ENCODE measurements at regions not wholly inside any gene's neighbourhood (a gene's known extent, or its start where the extent isn't known, plus 50 kb on each side); places are given as distances from the start of the nearest gene placed in this dataset.
"Not testable (repeated sequence)": the region's sequence is repeated elsewhere in the genome, so short reads cannot be mapped to it uniquely, and the experiment has no call there.

GRCh38 chr2:4094743-4095142 lies 391.4 kb downstream of the DCDC2C start:
- no peak for DNase-seq (ENCODE audit: low read depth in 1 of 2, low spot score in 2 of 2)
- no peaks in the 10 kb centered on the region; the same call in 1 of the 2 replicates for H3K9me3 ChIP-seq (replicated peaks)
- H3K4me3 ChIP-seq: no peak overlapping the region
- H3K36me3 ChIP-seq: no peaks in the 10 kb centered on the region
- no peaks in the 10 kb centered on the region for H3K4me1 ChIP-seq (replicated peaks)
- H3K27ac ChIP-seq: no peak overlapping the region
- H3K27me3 ChIP-seq (replicated peaks): no peaks in the 10 kb centered on the region

- DNase-seq (ENCODE audit: low read depth in 1 of 2, low spot score in 2 of 2): no peak
- Histone ChIP-seq H3K27ac (no peak overlapping the region), H3K36me3 (no peaks in the 10 kb centered on the region), H3K4me1 (replicated peaks) (no peaks in the 10 kb centered on the region), H3K9me3 (replicated peaks) (no peaks in the 10 kb centered on the region; the same call in 1 of the 2 replicates), H3K4me3 (no peak overlapping the region), H3K27me3 (replicated peaks) (no peaks in the 10 kb centered on the region)
Measured at GRCh38 chr2:4096978-4097766, 393.8 kb downstream of the DCDC2C start.

- Histone ChIP-seq H3K27me3 (replicated peaks) (no peaks in the 10 kb centered on the region), H3K4me1 (replicated peaks) (no peaks in the 10 kb centered on the region), H3K9me3 (replicated peaks) (no peaks in the 10 kb centered on the region; the same call in 1 of the 2 replicates), H3K4me3 (no peak overlapping the region), H3K36me3 (no peaks in the 10 kb centered on the region), H3K27ac (no peak overlapping the region)
- no peak for DNase-seq (ENCODE audit: low read depth in 1 of 2, low spot score in 2 of 2)
Measured at GRCh38 chr2:4098137-4098536, 394.8 kb downstream of the DCDC2C start.

- H3K27me3 ChIP-seq (replicated peaks): no peaks in the 10 kb centered on the region
- no peak overlapping the region for H3K27ac ChIP-seq
- H3K4me1 ChIP-seq (replicated peaks): no peaks in the 10 kb centered on the region
- no peaks in the 10 kb centered on the region for H3K36me3 ChIP-seq
- no peak overlapping the region for H3K4me3 ChIP-seq
- no peak for DNase-seq (ENCODE audit: low read depth in 1 of 2, low spot score in 2 of 2)
- no peaks in the 10 kb centered on the region; the same call in 1 of the 2 replicates for H3K9me3 ChIP-seq (replicated peaks)
Measured at GRCh38 chr2:4101936-4102335, 398.6 kb downstream of the DCDC2C start.

GRCh38 chr2:4107179-4107578 lies 403.8 kb downstream of the DCDC2C start:
- H3K9me3 ChIP-seq (replicated peaks): no peaks in the 10 kb centered on the region; the same call in none of the 2 replicates
- no peak overlapping the region for H3K27ac ChIP-seq
- H3K27me3 ChIP-seq (replicated peaks): no peaks in the 10 kb centered on the region
- H3K4me3 ChIP-seq: no peak overlapping the region
- H3K4me1 ChIP-seq (replicated peaks): no peaks in the 10 kb centered on the region
- H3K36me3 ChIP-seq: no peaks in the 10 kb centered on the region
- DNase-seq (ENCODE audit: low read depth in 1 of 2, low spot score in 2 of 2): no peak

GRCh38 chr2:4110273-4110672 lies 406.9 kb downstream of the DCDC2C start:
- no peaks in the 10 kb centered on the region for H3K36me3 ChIP-seq
- no peak for DNase-seq (ENCODE audit: low read depth in 1 of 2, low spot score in 2 of 2)
- no peaks in the 10 kb centered on the region for H3K27me3 ChIP-seq (replicated peaks)
- H3K27ac ChIP-seq: no peak overlapping the region
- H3K9me3 ChIP-seq (replicated peaks): no peaks in the 10 kb centered on the region; the same call in none of the 2 replicates
- H3K4me3 ChIP-seq: no peak overlapping the region
- no peaks in the 10 kb centered on the region for H3K4me1 ChIP-seq (replicated peaks)

GRCh38 chr2:4115435-4115834 lies 412.1 kb downstream of the DCDC2C start:
- not testable (repeated sequence) for DNase-seq (ENCODE audit: low read depth in 1 of 2, low spot score in 2 of 2); H3K27me3 ChIP-seq (replicated peaks); H3K36me3 ChIP-seq; H3K9me3 ChIP-seq (replicated peaks); H3K4me1 ChIP-seq (replicated peaks); H3K4me3 ChIP-seq; H3K27ac ChIP-seq

- no peak for DNase-seq (ENCODE audit: low read depth in 1 of 2, low spot score in 2 of 2)
- H3K4me3 ChIP-seq: no peak overlapping the region
- no peaks in the 10 kb centered on the region for H3K4me1 ChIP-seq (replicated peaks)
Measured at GRCh38 chr2:4122726-4123125, 419.4 kb downstream of the DCDC2C start.

GRCh38 chr2:4130651-4131050 lies 427.3 kb downstream of the DCDC2C start:
- Histone ChIP-seq H3K27me3 (replicated peaks) (no peaks in the 10 kb centered on the region), H3K36me3 (no peaks in the 10 kb centered on the region), H3K4me1 (replicated peaks) (no peaks in the 10 kb centered on the region), H3K4me3 (no peak overlapping the region), H3K9me3 (replicated peaks) (peaks cover 10% of the 10 kb centered on the region), H3K27ac (no peak overlapping the region)
- DNase-seq (ENCODE audit: low read depth in 1 of 2, low spot score in 2 of 2): no peak

More at GRCh38 chr2:4122726-4123125, 419.4 kb downstream of the DCDC2C start:
- Histone ChIP-seq H3K27ac (no peak overlapping the region), H3K27me3 (replicated peaks) (no peaks in the 10 kb centered on the region), H3K9me3 (replicated peaks) (peaks cover 6% of the 10 kb centered on the region), H3K36me3 (no peaks in the 10 kb centered on the region)

- Histone ChIP-seq H3K4me3 (no peak overlapping the region), H3K27me3 (replicated peaks) (no peaks in the 10 kb centered on the region), H3K36me3 (no peaks in the 10 kb centered on the region), H3K9me3 (replicated peaks) (peaks cover 13% of the 10 kb centered on the region), H3K4me1 (replicated peaks) (no peaks in the 10 kb centered on the region), H3K27ac (no peak overlapping the region)
- DNase-seq (ENCODE audit: low read depth in 1 of 2, low spot score in 2 of 2): no peak
Measured at GRCh38 chr2:4134551-4135550, 431.5 kb downstream of the DCDC2C start.

- no peak for DNase-seq (ENCODE audit: low read depth in 1 of 2, low spot score in 2 of 2)
- H3K27ac ChIP-seq: no peak overlapping the region
- H3K4me3 ChIP-seq: no peak overlapping the region
- H3K9me3 ChIP-seq (replicated peaks): peaks cover 13% of the 10 kb centered on the region
- no peaks in the 10 kb centered on the region for H3K27me3 ChIP-seq (replicated peaks)
- H3K4me1 ChIP-seq (replicated peaks): no peaks in the 10 kb centered on the region
- H3K36me3 ChIP-seq: no peaks in the 10 kb centered on the region
Measured at GRCh38 chr2:4135765-4136164, 432.4 kb downstream of the DCDC2C start.

GRCh38 chr2:4139316-4139715 lies 435.9 kb downstream of the DCDC2C start:
- Histone ChIP-seq H3K4me3 (no peak overlapping the region), H3K27ac (no peak overlapping the region), H3K36me3 (no peaks in the 10 kb centered on the region), H3K4me1 (replicated peaks) (no peaks in the 10 kb centered on the region), H3K27me3 (replicated peaks) (no peaks in the 10 kb centered on the region), H3K9me3 (replicated peaks) (peaks cover 10% of the 10 kb centered on the region)
- DNase-seq (ENCODE audit: low read depth in 1 of 2, low spot score in 2 of 2): no peak

GRCh38 chr2:4139731-4140130 lies 436.4 kb downstream of the DCDC2C start:
- Histone ChIP-seq H3K36me3 (no peaks in the 10 kb centered on the region), H3K9me3 (replicated peaks) (peaks cover 10% of the 10 kb centered on the region), H3K4me1 (replicated peaks) (no peaks in the 10 kb centered on the region), H3K27me3 (replicated peaks) (no peaks in the 10 kb centered on the region), H3K27ac (no peak overlapping the region), H3K4me3 (no peak overlapping the region)
- no peak for DNase-seq (ENCODE audit: low read depth in 1 of 2, low spot score in 2 of 2)

Data from SJSA1 (cell line).